ENCODE measurements at regions not wholly inside any gene's neighbourhood (a gene's known extent, or its start where the extent isn't known, plus 50 kb on each side); places are given as distances from the start of the nearest gene placed in this dataset.

DNA sequence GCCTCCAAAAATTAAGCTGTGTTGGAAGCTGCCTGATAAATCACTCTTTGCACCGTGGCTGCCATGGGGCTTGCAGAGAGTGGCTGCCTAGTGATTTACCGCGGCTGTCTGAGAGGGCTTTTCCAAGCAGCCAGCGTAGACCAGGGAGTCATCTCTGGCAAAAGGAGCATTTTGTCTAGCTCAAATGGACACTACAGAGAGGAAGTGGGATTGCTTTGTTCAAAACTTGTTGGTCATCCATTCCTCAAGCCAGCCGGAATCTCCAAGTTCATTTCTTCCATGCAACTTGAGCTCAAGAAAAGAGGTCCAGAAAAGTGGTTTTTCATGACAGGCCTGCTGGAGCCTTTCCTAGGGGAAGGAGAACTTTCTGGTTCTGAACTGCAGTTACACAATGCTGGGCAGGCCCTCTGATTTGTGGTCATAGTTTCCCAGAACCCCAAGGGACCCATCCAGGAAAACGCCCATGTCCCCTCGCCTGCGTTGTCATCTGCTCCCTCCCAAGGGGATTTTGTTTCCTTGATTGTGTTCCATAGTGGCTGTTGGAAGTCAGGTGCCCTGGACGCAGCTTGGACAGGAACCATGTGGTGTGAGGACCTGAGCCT lies 108.1 kb downstream of the TRIB2 start (continued):
- TF ChIP-seq, protein P1, sequence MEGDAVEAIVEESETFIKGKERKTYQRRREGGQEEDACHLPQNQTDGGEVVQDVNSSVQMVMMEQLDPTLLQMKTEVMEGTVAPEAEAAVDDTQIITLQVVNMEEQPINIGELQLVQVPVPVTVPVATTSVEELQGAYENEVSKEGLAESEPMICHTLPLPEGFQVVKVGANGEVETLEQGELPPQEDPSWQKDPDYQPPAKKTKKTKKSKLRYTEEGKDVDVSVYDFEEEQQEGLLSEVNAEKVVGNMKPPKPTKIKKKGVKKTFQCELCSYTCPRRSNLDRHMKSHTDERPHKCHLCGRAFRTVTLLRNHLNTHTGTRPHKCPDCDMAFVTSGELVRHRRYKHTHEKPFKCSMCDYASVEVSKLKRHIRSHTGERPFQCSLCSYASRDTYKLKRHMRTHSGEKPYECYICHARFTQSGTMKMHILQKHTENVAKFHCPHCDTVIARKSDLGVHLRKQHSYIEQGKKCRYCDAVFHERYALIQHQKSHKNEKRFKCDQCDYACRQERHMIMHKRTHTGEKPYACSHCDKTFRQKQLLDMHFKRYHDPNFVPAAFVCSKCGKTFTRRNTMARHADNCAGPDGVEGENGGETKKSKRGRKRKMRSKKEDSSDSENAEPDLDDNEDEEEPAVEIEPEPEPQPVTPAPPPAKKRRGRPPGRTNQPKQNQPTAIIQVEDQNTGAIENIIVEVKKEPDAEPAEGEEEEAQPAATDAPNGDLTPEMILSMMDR (conservative IDR thresholded peaks at IDR 0.05; ENCODE audit: low read depth in 2 of 2): no peak
- TF ChIP-seq ZNF331 (CRISPR knock-in tag; IDR thresholded peaks at IDR 0.05; ENCODE audit: low read depth): no peak

- peaks cover 22% of the 10 kb centered on the region for H3K4me1 Mint-ChIP-seq
- ATAC-seq (no peak), DNase-seq (ENCODE audit: low spot score) (no peak)
- Histone ChIP-seq H3K9me2 (ENCODE audit: insufficient read depth) (peaks cover 2% of the 10 kb centered on the region; the same call in 1 of the 2 replicates), H3K4me1 (ENCODE audit: insufficient read depth) (peaks cover 22% of the 10 kb centered on the region; the same call in 1 of the 2 replicates), H3K4me2 (no peak overlapping the region), H3K4me3 (no peak overlapping the region), H3K27me3 (ENCODE audit: insufficient read depth) (no peaks in the 10 kb centered on the region), H3K36me3 (ENCODE audit: insufficient read depth) (no peaks in the 10 kb centered on the region), H2AFZ (peak overlapping the region; percentile 78; the same call in 1 of the 2 replicates), H3K27ac (ENCODE audit: low read depth) (no peak overlapping the region), H3K79me2 (replicated peaks; ENCODE audit: insufficient read depth) (no peaks in the 10 kb centered on the region), H4K20me1 (replicated peaks; ENCODE audit: insufficient read depth) (no peaks in the 10 kb centered on the region), H3F3A (replicated peaks; ENCODE audit: low read depth) (no peaks in the 10 kb centered on the region)
- no peak overlapping the region for H3K4me3 Mint-ChIP-seq
- H3K36me3 Mint-ChIP-seq (ENCODE audit: low read depth): no peaks in the 10 kb centered on the region
- no peaks in the 10 kb centered on the region for H3K9me3 Mint-ChIP-seq
- H3K27ac Mint-ChIP-seq: no peak overlapping the region
- H3K27me3 Mint-ChIP-seq (ENCODE audit: insufficient read depth, low read depth, poor library complexity): peaks cover 5% of the 10 kb centered on the region
- TF ChIP-seq ZNF114 (CRISPR knock-in tag; IDR thresholded peaks at IDR 0.05) (no peak), EZH2 (IDR thresholded peaks at IDR 0.05; ENCODE audit: low read depth, unreplicated experiment) (no peak), NANOG (IDR thresholded peaks at IDR 0.05; ENCODE audit: borderline replicate concordance) (no peak), STAT1 (IDR thresholded peaks at IDR 0.05; ENCODE audit: unreplicated experiment) (no peak), CREB1 (CRISPR knock-in tag; IDR thresholded peaks at IDR 0.05; ENCODE audit: low read depth) (no peak), ZNF462 (CRISPR knock-in tag; IDR thresholded peaks at IDR 0.05) (no peak), EZH2phosphoT487 (IDR thresholded peaks at IDR 0.05; ENCODE audit: unreplicated experiment) (no peak), POLR2AphosphoS5 (IDR thresholded peaks at IDR 0.05; ENCODE audit: low read depth) (no peak), ZNF331 (CRISPR knock-in tag; IDR thresholded peaks at IDR 0.05; ENCODE audit: low read depth) (no peak)
- TF ChIP-seq, protein P2, sequence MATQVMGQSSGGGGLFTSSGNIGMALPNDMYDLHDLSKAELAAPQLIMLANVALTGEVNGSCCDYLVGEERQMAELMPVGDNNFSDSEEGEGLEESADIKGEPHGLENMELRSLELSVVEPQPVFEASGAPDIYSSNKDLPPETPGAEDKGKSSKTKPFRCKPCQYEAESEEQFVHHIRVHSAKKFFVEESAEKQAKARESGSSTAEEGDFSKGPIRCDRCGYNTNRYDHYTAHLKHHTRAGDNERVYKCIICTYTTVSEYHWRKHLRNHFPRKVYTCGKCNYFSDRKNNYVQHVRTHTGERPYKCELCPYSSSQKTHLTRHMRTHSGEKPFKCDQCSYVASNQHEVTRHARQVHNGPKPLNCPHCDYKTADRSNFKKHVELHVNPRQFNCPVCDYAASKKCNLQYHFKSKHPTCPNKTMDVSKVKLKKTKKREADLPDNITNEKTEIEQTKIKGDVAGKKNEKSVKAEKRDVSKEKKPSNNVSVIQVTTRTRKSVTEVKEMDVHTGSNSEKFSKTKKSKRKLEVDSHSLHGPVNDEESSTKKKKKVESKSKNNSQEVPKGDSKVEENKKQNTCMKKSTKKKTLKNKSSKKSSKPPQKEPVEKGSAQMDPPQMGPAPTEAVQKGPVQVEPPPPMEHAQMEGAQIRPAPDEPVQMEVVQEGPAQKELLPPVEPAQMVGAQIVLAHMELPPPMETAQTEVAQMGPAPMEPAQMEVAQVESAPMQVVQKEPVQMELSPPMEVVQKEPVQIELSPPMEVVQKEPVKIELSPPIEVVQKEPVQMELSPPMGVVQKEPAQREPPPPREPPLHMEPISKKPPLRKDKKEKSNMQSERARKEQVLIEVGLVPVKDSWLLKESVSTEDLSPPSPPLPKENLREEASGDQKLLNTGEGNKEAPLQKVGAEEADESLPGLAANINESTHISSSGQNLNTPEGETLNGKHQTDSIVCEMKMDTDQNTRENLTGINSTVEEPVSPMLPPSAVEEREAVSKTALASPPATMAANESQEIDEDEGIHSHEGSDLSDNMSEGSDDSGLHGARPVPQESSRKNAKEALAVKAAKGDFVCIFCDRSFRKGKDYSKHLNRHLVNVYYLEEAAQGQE (IDR thresholded peaks at IDR 0.05; ENCODE audit: unreplicated experiment): no peak
- TF ChIP-seq, protein P1 (conservative IDR thresholded peaks at IDR 0.05; ENCODE audit: low read depth in 2 of 2): no peak
These were observed 110.0 kb downstream of the TRIB2 start for GRCh38 chr2:12826781-12827180.
